ENCODE measurements at regions not wholly inside any gene's neighbourhood (a gene's known extent, or its start where the extent isn't known, plus 50 kb on each side); places are given as distances from the start of the nearest gene placed in this dataset.

DNA sequence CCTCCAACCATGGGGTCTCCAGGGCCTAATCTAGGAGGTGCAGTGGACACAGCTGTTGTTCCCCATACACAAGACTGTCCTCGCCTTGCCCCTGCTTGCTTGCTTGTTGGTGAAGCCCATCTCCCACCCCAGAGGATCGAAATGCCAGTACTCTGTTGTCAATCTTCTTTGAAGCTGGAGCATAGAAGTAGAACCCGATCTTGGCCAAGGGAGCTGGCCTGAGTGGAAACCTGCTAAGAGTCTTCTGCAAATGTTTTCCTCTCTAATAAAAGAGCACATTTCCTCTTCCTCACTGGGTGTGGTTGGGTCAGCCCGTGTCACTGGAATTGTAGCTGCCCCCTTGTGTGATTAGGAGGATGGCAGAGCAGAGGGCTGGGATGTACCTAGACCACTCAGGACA is 85.4 kb downstream of the HES1 start:
- H3K27ac ChIP-seq (replicated peaks), result no peak overlapping the region
- no peak overlapping the region for H3K4me3 ChIP-seq (replicated peaks; ENCODE audit: insufficient read depth, low read length)
- TF ChIP-seq GABPA (IDR thresholded peaks at IDR 0.05; ENCODE audit: low read depth), result no peak
- no peak for TF ChIP-seq SPI1 (IDR thresholded peaks at IDR 0.05; ENCODE audit: borderline replicate concordance, low read depth)
- TF ChIP-seq, protein P1, sequence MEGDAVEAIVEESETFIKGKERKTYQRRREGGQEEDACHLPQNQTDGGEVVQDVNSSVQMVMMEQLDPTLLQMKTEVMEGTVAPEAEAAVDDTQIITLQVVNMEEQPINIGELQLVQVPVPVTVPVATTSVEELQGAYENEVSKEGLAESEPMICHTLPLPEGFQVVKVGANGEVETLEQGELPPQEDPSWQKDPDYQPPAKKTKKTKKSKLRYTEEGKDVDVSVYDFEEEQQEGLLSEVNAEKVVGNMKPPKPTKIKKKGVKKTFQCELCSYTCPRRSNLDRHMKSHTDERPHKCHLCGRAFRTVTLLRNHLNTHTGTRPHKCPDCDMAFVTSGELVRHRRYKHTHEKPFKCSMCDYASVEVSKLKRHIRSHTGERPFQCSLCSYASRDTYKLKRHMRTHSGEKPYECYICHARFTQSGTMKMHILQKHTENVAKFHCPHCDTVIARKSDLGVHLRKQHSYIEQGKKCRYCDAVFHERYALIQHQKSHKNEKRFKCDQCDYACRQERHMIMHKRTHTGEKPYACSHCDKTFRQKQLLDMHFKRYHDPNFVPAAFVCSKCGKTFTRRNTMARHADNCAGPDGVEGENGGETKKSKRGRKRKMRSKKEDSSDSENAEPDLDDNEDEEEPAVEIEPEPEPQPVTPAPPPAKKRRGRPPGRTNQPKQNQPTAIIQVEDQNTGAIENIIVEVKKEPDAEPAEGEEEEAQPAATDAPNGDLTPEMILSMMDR (IDR thresholded peaks at IDR 0.05; ENCODE audit: insufficient read depth, low read length), result no peak
- no peak for TF ChIP-seq POLR2AphosphoS5 (IDR thresholded peaks at IDR 0.05; ENCODE audit: low read depth)
- TF ChIP-seq, protein P2, sequence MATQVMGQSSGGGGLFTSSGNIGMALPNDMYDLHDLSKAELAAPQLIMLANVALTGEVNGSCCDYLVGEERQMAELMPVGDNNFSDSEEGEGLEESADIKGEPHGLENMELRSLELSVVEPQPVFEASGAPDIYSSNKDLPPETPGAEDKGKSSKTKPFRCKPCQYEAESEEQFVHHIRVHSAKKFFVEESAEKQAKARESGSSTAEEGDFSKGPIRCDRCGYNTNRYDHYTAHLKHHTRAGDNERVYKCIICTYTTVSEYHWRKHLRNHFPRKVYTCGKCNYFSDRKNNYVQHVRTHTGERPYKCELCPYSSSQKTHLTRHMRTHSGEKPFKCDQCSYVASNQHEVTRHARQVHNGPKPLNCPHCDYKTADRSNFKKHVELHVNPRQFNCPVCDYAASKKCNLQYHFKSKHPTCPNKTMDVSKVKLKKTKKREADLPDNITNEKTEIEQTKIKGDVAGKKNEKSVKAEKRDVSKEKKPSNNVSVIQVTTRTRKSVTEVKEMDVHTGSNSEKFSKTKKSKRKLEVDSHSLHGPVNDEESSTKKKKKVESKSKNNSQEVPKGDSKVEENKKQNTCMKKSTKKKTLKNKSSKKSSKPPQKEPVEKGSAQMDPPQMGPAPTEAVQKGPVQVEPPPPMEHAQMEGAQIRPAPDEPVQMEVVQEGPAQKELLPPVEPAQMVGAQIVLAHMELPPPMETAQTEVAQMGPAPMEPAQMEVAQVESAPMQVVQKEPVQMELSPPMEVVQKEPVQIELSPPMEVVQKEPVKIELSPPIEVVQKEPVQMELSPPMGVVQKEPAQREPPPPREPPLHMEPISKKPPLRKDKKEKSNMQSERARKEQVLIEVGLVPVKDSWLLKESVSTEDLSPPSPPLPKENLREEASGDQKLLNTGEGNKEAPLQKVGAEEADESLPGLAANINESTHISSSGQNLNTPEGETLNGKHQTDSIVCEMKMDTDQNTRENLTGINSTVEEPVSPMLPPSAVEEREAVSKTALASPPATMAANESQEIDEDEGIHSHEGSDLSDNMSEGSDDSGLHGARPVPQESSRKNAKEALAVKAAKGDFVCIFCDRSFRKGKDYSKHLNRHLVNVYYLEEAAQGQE (IDR thresholded peaks at IDR 0.05; ENCODE audit: insufficient replicate concordance, low read depth), result no peak
- H3K27me3 ChIP-seq (ENCODE audit: insufficient read depth, poor library complexity, severe bottlenecking), result no peaks in the 10 kb centered on the region
- DNase-seq (ENCODE audit: low read depth in 1 of 2, low spot score in 1 of 2), result no peak

DNA sequence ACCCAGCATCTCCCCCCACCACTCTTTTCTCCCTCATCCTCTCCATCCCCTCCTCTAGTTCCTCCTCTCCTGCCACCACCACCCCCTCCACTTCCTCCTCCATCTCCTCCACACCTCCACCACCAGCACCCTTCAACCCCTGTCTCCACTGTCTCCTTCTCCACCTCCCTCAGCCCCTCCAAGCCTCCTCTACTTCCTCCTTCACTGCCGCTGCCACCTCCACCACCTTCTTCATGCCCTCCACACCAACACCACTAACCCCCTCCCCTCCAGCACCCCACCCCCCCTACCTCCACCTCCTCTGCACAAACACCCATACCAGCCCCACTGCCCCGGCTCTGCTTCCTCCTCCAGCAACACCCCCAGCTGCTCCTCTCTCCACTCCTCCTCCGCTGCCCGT is 88.0 kb downstream of the HES1 start:
- peak; percentile 67; the same call in 1 of the 2 replicates for TF ChIP-seq SPI1 (IDR thresholded peaks at IDR 0.05; ENCODE audit: borderline replicate concordance, low read depth)
- no peak for TF ChIP-seq GABPA (IDR thresholded peaks at IDR 0.05; ENCODE audit: low read depth)
- peak; percentile 25 to 71 for DNase-seq (ENCODE audit: low read depth in 1 of 2, low spot score in 1 of 2)
- H3K27ac ChIP-seq (replicated peaks), result peak overlapping the region; percentile 36; the same call in 1 of the 2 replicates
- no peak overlapping the region for H3K4me3 ChIP-seq (replicated peaks; ENCODE audit: insufficient read depth, low read length)
- H3K27me3 ChIP-seq (ENCODE audit: insufficient read depth, poor library complexity, severe bottlenecking), result no peaks in the 10 kb centered on the region

DNA sequence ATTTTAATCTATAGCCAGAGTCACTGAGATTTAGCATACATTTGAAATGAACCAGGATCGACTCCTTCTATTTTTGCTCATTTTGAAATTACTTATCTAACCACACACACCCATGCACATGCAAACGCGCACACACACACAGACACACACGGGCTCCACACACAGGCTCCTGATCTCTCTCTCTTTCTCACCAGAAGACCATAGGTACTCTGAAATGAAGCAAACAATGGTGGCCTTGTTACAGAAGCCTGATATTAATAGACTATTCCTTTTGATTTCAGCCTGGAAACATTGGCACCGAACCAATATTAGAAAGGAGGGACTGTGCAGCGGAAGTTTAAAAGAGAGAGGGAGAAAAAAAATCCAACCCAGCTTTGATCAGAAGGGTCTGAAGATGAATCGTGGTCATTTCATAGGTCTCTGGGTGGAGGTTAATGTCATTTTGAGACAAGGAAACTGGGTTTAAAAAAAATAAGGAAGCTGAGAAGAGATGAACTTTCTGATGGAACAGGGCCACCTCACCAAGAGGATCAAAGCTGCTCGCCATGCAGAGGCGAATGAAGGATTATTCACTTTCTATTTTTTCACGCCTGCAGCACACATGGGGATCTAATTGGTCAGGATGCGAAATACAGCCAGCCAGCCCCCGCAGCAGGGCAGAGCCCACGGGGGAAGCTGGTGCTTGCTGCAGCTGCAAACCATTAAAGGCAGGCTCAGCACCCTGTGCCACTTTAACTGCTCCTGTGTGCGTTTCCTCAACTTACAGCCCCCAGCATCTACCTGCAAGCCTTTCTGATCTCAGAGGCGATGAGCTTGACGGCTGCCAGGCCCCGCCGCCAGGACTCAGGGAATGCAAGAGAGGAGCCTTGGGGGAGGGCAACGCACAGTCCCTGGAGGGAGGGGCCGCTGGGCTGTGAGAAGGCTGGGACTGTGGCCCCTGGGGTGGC is 88.8 kb downstream of the HES1 start:
- no peak for DNase-seq (ENCODE audit: low read depth in 1 of 2, low spot score in 1 of 2)
- H3K27ac ChIP-seq (replicated peaks), result peak overlapping the region; percentile 36; the same call in 1 of the 2 replicates
- no peaks in the 10 kb centered on the region for H3K27me3 ChIP-seq (ENCODE audit: insufficient read depth, poor library complexity, severe bottlenecking)
- TF ChIP-seq, protein P2 (IDR thresholded peaks at IDR 0.05; ENCODE audit: insufficient replicate concordance, low read depth), result no peak
- no peak for TF ChIP-seq GABPA (IDR thresholded peaks at IDR 0.05; ENCODE audit: low read depth)
- no peak for TF ChIP-seq POLR2AphosphoS5 (IDR thresholded peaks at IDR 0.05; ENCODE audit: low read depth)
- no peak for TF ChIP-seq SPI1 (IDR thresholded peaks at IDR 0.05; ENCODE audit: borderline replicate concordance, low read depth)
- TF ChIP-seq, protein P1 (IDR thresholded peaks at IDR 0.05; ENCODE audit: insufficient read depth, low read length), result no peak
- no peak overlapping the region for H3K4me3 ChIP-seq (replicated peaks; ENCODE audit: insufficient read depth, low read length)

DNA sequence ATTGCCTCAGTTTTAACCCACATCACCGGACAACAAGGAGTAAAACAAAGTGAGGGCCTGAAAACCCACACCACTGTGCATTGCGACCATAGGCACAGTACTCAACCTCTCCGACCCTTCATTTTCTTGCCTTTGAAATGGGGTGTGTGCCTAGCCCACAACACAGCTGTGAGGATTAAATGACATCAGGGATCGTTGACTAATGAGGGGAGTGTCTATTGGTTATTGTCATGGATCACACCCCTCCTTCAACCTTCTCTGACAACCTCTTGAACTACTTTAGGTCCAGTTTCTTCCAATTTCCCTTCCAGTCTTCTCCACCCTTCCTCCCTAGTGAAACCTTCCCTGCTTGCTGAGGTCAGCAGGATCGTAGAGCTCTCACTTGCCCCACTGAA is 89.5 kb downstream of the HES1 start:
- Histone ChIP-seq H3K27ac (replicated peaks) (no peak overlapping the region), H3K4me3 (replicated peaks; ENCODE audit: insufficient read depth, low read length) (no peak overlapping the region), H3K27me3 (ENCODE audit: insufficient read depth, poor library complexity, severe bottlenecking) (no peaks in the 10 kb centered on the region)
- no peak for TF ChIP-seq GABPA (IDR thresholded peaks at IDR 0.05; ENCODE audit: low read depth)
- TF ChIP-seq, protein P2 (IDR thresholded peaks at IDR 0.05; ENCODE audit: insufficient replicate concordance, low read depth), result no peak
- TF ChIP-seq, protein P1 (IDR thresholded peaks at IDR 0.05; ENCODE audit: insufficient read depth, low read length), result no peak
- DNase-seq (ENCODE audit: low read depth in 1 of 2, low spot score in 1 of 2), result no peak

All from HL-60 (cell line).